ENCODE measurements at regions not wholly inside any gene's neighbourhood (a gene's known extent, or its start where the extent isn't known, plus 50 kb on each side); places are given as distances from the start of the nearest gene placed in this dataset.

GRCh38 chr15:95812491-95812890 is 518.0 kb upstream of the NR2F2 start:
- TF ChIP-seq POLR2AphosphoS5 (IDR thresholded peaks at IDR 0.05; ENCODE audit: low read depth, low read length) (no peak), TAF1 (IDR thresholded peaks at IDR 0.05; ENCODE audit: borderline replicate concordance, insufficient read depth, low read length) (no peak), FOXP2 (optimal IDR thresholded peaks at IDR 0.05; ENCODE audit: borderline replicate concordance, extremely low read depth, extremely low read length, insufficient read depth) (no peak)

Data from PFSK-1 (cell line).